ENCODE measurements at regions not wholly inside any gene's neighbourhood (a gene's known extent, or its start where the extent isn't known, plus 50 kb on each side); places are given as distances from the start of the nearest gene placed in this dataset.
A peak's percentile ranks its signal among the peaks of the same experiment; 100 is the strongest.

GRCh38 chr1:87273291-87273690 is 55.4 kb upstream of the LMO4 start:
- ATAC-seq (no peak), DNase-seq (no peak)
- peaks cover 0 to 3% of the 10 kb centered on the region in 2 donors for H3K4me1 ChIP-seq
- no peaks in the 10 kb centered on the region for H3K9me3 ChIP-seq
- H3K27ac ChIP-seq, result no peak overlapping the region
- intact Hi-C loops (cut with DNase I; ENCODE audit: low total_unique reads) (no loop called here), in situ Hi-C loops (cut with MboI; ENCODE audit: low sequenced_read_pairs in 4 of 4) (no loop called here)
- H3K27me3 ChIP-seq, result no peaks in the 10 kb centered on the region
- H3K4me3 ChIP-seq, result no peak overlapping the region
- H3K36me3 ChIP-seq, result no peaks in the 10 kb centered on the region
- TF ChIP-seq POLR2A (IDR thresholded peaks at IDR 0.05) (no peak), CTCF (IDR thresholded peaks at IDR 0.05 in 4 of 5, conservative IDR thresholded peaks at IDR 0.05 in 1 of 5) (no peak)

GRCh38 chr1:87274851-87275250 is 53.8 kb upstream of the LMO4 start:
- no peaks in the 10 kb centered on the region for H3K27me3 ChIP-seq
- no peak for ATAC-seq
- H3K4me1 ChIP-seq, result peaks cover 0 to 18% of the 10 kb centered on the region in 2 donors
- no peak for DNase-seq
- no peaks in the 10 kb centered on the region for H3K9me3 ChIP-seq
- in situ Hi-C loops (cut with MboI; ENCODE audit: low sequenced_read_pairs in 4 of 4) (loop anchor here in 3 of 4 donors (25.0 kb wide), 2 partner anchors 138 to 687 kb away; no protein-coding TSS in a partner anchor), intact Hi-C loops (cut with DNase I; ENCODE audit: low total_unique reads) (no loop called here)
- H3K27ac ChIP-seq, result no peak overlapping the region
- TF ChIP-seq POLR2A (IDR thresholded peaks at IDR 0.05) (no peak), CTCF (IDR thresholded peaks at IDR 0.05 in 4 of 5, conservative IDR thresholded peaks at IDR 0.05 in 1 of 5) (no peak)
- H3K4me3 ChIP-seq, result no peak overlapping the region
- no peaks in the 10 kb centered on the region for H3K36me3 ChIP-seq

- Histone ChIP-seq H3K27ac (peak overlapping the region; percentile 11 to 65 (median 34)), H3K27me3 (no peaks in the 10 kb centered on the region), H3K9me3 (no peaks in the 10 kb centered on the region), H3K36me3 (no peaks in the 10 kb centered on the region), H3K4me3 (no peak overlapping the region), H3K4me1 (peaks cover 0 to 22% of the 10 kb centered on the region in 2 donors)
- in situ Hi-C loops (cut with MboI; ENCODE audit: low sequenced_read_pairs in 4 of 4) (loop anchor here in 3 of 4 donors (25.0 kb wide), 2 partner anchors 142 to 683 kb away; no protein-coding TSS in a partner anchor), intact Hi-C loops (cut with DNase I; ENCODE audit: low total_unique reads) (no loop called here)
- peak; percentile 31 for DNase-seq
- ATAC-seq, result peak; percentile 51 to 73
- no peak for TF ChIP-seq CTCF (IDR thresholded peaks at IDR 0.05 in 4 of 5, conservative IDR thresholded peaks at IDR 0.05 in 1 of 5)
- TF ChIP-seq POLR2A (IDR thresholded peaks at IDR 0.05), result no peak
Observed at GRCh38 chr1:87278825-87279535, 49.7 kb upstream of the LMO4 start.
